Calu3 (cell line): ENCODE measurements at regions not wholly inside any gene's neighbourhood (a gene's known extent, or its start where the extent isn't known, plus 50 kb on each side); places are given as distances from the start of the nearest gene placed in this dataset.

Source experiments
- BruUV-seq: library from RNA; stranded (reverse); fragments of 400-500 nt; replicated peaks from 2 replicates; lab custom pipeline; 2021; lab: Mats Ljungman, UMichigan
- CTCF ChIA-PET: fragments of 300-600 bp; sonication (Branson Sonifier 250); formaldehyde crosslinking; loops from one replicate; lab custom pipeline; 2022; ENCODE audit warnings: antibody characterized with exemption; lab: Charles Lee
- DNase-seq: peaks from one replicate; pipeline ENCODE4 v3.0.0; 2022
- H3K27ac Mint-ChIP-seq: one replicate; pipeline ENCODE4 v1.8.0; 2022; ENCODE audit warnings: mixed read lengths; ENCODE audit not compliant: unreplicated experiment
- H3K27me3 Mint-ChIP-seq: one replicate; pipeline ENCODE4 v1.8.0; 2022; ENCODE audit warnings: mixed read lengths; ENCODE audit not compliant: unreplicated experiment
- H3K36me3 Mint-ChIP-seq: one replicate; pipeline ENCODE4 v1.8.0; 2022; ENCODE audit warnings: mild to moderate bottlenecking, moderate library complexity, mixed read lengths; ENCODE audit not compliant: insufficient read depth, unreplicated experiment
- H3K4me1 Mint-ChIP-seq: one replicate; pipeline ENCODE4 v1.8.0; 2022; ENCODE audit warnings: mild to moderate bottlenecking, low read depth, mixed read lengths; ENCODE audit not compliant: unreplicated experiment
- H3K4me3 Mint-ChIP-seq: one replicate; pipeline ENCODE4 v1.8.0; 2022; ENCODE audit warnings: mild to moderate bottlenecking, low read depth, moderate library complexity, mixed read lengths; ENCODE audit not compliant: unreplicated experiment
- H3K9me3 Mint-ChIP-seq: one replicate; pipeline ENCODE4 v1.8.0; 2022; ENCODE audit warnings: low read depth, mixed read lengths; ENCODE audit not compliant: unreplicated experiment
- intact Hi-C: fragments of 100-400 bp; cut with micrococcal nuclease; formaldehyde crosslinking; loops from one replicate; pipeline ENCODE4 v1.10.0; 2022; ENCODE audit not compliant: unreplicated experiment
- TF ChIP-seq, protein P1 (sequence below): fragments of 200-600 bp; IDR thresholded peaks from one replicate; pipeline ENCODE4 v1.8.0; 2022; ENCODE audit warnings: antibody characterized with exemption; ENCODE audit not compliant: unreplicated experiment

DNA sequence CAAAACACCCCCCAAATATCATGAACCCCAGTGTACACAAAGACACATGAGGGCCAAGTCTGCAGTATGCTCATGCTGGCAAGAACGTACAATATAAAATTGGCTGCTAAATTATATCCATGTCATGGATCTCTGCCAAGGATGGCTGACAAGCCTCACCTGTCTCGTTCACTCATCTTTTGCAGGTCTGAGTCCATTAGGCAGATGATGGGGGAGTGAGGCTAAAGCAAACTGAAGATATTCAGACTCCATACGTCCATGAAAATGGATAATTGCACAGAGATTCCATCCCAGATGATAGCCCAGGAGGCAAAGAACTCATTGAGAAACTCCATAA is 122.3 kb upstream of the PTPRG start:
- DNase-seq = no peak
- Mint-ChIP-seq H3K27me3 (no peaks in the 10 kb centered on the region), H3K36me3 (no peaks in the 10 kb centered on the region), H3K9me3 (peaks cover 10% of the 10 kb centered on the region), H3K27ac (no peak overlapping the region), H3K4me1 (no peaks in the 10 kb centered on the region), H3K4me3 (no peak overlapping the region)
- BruUV-seq = no TSS peak
- intact Hi-C loops = no loop called here
- TF ChIP-seq, protein P1, sequence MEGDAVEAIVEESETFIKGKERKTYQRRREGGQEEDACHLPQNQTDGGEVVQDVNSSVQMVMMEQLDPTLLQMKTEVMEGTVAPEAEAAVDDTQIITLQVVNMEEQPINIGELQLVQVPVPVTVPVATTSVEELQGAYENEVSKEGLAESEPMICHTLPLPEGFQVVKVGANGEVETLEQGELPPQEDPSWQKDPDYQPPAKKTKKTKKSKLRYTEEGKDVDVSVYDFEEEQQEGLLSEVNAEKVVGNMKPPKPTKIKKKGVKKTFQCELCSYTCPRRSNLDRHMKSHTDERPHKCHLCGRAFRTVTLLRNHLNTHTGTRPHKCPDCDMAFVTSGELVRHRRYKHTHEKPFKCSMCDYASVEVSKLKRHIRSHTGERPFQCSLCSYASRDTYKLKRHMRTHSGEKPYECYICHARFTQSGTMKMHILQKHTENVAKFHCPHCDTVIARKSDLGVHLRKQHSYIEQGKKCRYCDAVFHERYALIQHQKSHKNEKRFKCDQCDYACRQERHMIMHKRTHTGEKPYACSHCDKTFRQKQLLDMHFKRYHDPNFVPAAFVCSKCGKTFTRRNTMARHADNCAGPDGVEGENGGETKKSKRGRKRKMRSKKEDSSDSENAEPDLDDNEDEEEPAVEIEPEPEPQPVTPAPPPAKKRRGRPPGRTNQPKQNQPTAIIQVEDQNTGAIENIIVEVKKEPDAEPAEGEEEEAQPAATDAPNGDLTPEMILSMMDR = no peak
- CTCF ChIA-PET = no interaction called here

DNA sequence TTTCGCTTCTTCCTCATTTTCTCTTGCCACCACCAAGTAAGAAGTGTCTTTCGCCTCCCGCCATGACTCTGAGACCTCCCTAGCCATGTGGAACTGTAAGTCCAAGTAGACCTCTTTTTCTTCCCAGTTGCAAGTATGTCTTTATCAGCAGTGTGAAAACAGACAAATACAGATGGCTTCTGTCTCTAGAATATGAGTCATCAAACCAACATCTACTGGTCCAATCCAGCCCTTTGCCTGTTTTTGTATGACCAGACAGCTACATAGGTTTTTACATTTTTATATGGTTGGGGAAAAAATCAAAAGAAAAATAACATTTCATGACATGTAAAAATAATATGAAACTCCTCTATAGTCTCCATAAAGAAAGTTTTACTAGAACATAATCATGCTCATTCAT is 118.7 kb upstream of the PTPRG start:
- no peak for DNase-seq
- no peaks in the 10 kb centered on the region for H3K27me3 Mint-ChIP-seq
- no peak overlapping the region for H3K27ac Mint-ChIP-seq
- no peaks in the 10 kb centered on the region for H3K36me3 Mint-ChIP-seq
- H3K4me1 Mint-ChIP-seq = no peaks in the 10 kb centered on the region
- intact Hi-C loops = no loop called here
- CTCF ChIA-PET = no interaction called here
- H3K4me3 Mint-ChIP-seq = no peak overlapping the region
- peaks cover 16% of the 10 kb centered on the region for H3K9me3 Mint-ChIP-seq
- no TSS peak for BruUV-seq
- TF ChIP-seq, protein P1 = no peak

DNA sequence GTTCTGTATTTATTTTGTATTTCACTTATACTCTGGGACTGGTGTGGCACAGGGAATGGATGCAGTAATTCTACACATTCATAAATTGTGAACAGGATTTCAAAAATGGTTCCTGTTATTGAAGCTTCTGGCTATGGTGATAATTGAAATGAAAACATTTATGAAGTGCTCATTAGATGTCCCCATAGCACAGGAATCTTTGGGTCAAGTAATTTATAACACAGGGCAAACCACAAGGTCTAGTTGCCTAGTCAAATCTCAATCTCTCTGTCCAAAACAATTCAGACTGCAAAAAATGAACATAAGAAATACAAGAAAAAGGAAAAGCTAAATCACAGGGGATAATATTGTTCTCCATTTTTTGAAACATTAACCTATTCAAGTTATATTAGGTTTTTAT is 117.5 kb upstream of the PTPRG start:
- no peak overlapping the region for H3K27ac Mint-ChIP-seq
- peaks cover 19% of the 10 kb centered on the region for H3K9me3 Mint-ChIP-seq
- no peak overlapping the region for H3K4me3 Mint-ChIP-seq
- H3K36me3 Mint-ChIP-seq = no peaks in the 10 kb centered on the region
- no TSS peak for BruUV-seq
- DNase-seq = no peak
- TF ChIP-seq, protein P1 = no peak
- intact Hi-C loops = no loop called here
- CTCF ChIA-PET = no interaction called here
- H3K4me1 Mint-ChIP-seq = no peaks in the 10 kb centered on the region
- no peaks in the 10 kb centered on the region for H3K27me3 Mint-ChIP-seq

DNA sequence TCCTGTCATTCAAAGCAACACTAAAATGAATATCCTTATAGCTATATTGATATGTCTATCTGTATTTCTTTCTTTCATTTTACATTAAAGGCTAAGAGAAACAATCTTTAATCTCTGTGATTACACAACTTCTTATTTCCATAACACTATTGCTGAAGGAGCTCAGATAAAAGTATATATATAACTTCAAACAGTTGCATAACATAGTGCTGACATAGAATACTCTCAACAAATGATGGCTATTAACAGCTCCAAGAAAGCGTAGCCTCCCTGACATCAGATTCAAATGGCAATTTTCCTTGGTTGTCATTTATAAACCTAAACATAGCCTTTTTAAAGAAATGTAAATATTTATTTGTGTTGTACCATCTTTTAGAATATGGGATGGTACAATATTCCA is 116.6 kb upstream of the PTPRG start:
- Mint-ChIP-seq H3K4me3 (no peak overlapping the region), H3K36me3 (no peaks in the 10 kb centered on the region), H3K4me1 (no peaks in the 10 kb centered on the region), H3K9me3 (peaks cover 22% of the 10 kb centered on the region), H3K27ac (no peak overlapping the region), H3K27me3 (no peaks in the 10 kb centered on the region)
- intact Hi-C loops = no loop called here
- BruUV-seq = no TSS peak
- TF ChIP-seq, protein P1 = no peak
- no peak for DNase-seq
- CTCF ChIA-PET = no interaction called here
